ENCODE measurements at regions not wholly inside any gene's neighbourhood (a gene's known extent, or its start where the extent isn't known, plus 50 kb on each side); places are given as distances from the start of the nearest gene placed in this dataset.

GRCh38 chr5:92868442-92868841 lies 712.6 kb downstream of the NR2F1-AS1 start:
- ChIA-PET CTCF (interaction anchor here (0.6 kb wide), 1 partner anchor 1735 kb away, joined by 3 read pairs; no protein-coding TSS in a partner anchor), POLR2A (no interaction called here)
- no peak overlapping the region for H3K4me3 ChIP-seq (ENCODE audit: low read depth, low read length)
- DNase-seq (ENCODE audit: low read depth, low spot score): no peak
- no peak for TF ChIP-seq CTCF (IDR thresholded peaks at IDR 0.05; ENCODE audit: insufficient read depth, low read length, missing control alignments)

- ChIA-PET POLR2A (no interaction called here), CTCF (no interaction called here)
- no peak for DNase-seq (ENCODE audit: low read depth, low spot score)
- no peak for TF ChIP-seq CTCF (IDR thresholded peaks at IDR 0.05; ENCODE audit: insufficient read depth, low read length, missing control alignments)
- no peak overlapping the region for H3K4me3 ChIP-seq (ENCODE audit: low read depth, low read length)
Measured at GRCh38 chr5:92864591-92864990, 716.4 kb downstream of the NR2F1-AS1 start.

- TF ChIP-seq CTCF (IDR thresholded peaks at IDR 0.05; ENCODE audit: insufficient read depth, low read length, missing control alignments): no peak
- no peak for DNase-seq (ENCODE audit: low read depth, low spot score)
- ChIA-PET POLR2A (no interaction called here), CTCF (no interaction called here)
- H3K4me3 ChIP-seq (ENCODE audit: low read depth, low read length): no peak overlapping the region
Measured at GRCh38 chr5:92863666-92864065, 717.4 kb downstream of the NR2F1-AS1 start.

- ChIA-PET POLR2A (no interaction called here), CTCF (interaction anchor here (0.9 to 1.4 kb wide), 3 partner anchors 9 to 57 kb away, joined by 3 to 6 read pairs (median 4); no protein-coding TSS in a partner anchor)
- H3K4me3 ChIP-seq (ENCODE audit: low read depth, low read length): no peak overlapping the region
- no peak for DNase-seq (ENCODE audit: low read depth, low spot score)
- TF ChIP-seq CTCF (IDR thresholded peaks at IDR 0.05; ENCODE audit: insufficient read depth, low read length, missing control alignments): no peak
Measured at GRCh38 chr5:92861531-92862285, 719.3 kb downstream of the NR2F1-AS1 start.

GRCh38 chr5:92860061-92860460 lies 721.0 kb downstream of the NR2F1-AS1 start:
- ChIA-PET CTCF (interaction anchor here (1.4 kb wide), 1 partner anchor 56 kb away, joined by 3 read pairs; no protein-coding TSS in a partner anchor), POLR2A (no interaction called here)
- DNase-seq (ENCODE audit: low read depth, low spot score): no peak
- H3K4me3 ChIP-seq (ENCODE audit: low read depth, low read length): no peak overlapping the region
- TF ChIP-seq CTCF (IDR thresholded peaks at IDR 0.05; ENCODE audit: insufficient read depth, low read length, missing control alignments): no peak

- no peak for TF ChIP-seq CTCF (IDR thresholded peaks at IDR 0.05; ENCODE audit: insufficient read depth, low read length, missing control alignments)
- ChIA-PET POLR2A (no interaction called here), CTCF (interaction anchor here (1.5 kb wide), 1 partner anchor 9 kb away, joined by 6 read pairs; no protein-coding TSS in a partner anchor)
- H3K4me3 ChIP-seq (ENCODE audit: low read depth, low read length): no peak overlapping the region
- DNase-seq (ENCODE audit: low read depth, low spot score): no peak
Measured at GRCh38 chr5:92852219-92852618, 728.8 kb downstream of the NR2F1-AS1 start.

Measured in AG04449 (cell line).